DOHH2 (cell line): ENCODE measurements at regions not wholly inside any gene's neighbourhood (a gene's known extent, or its start where the extent isn't known, plus 50 kb on each side); places are given as distances from the start of the nearest gene placed in this dataset.

Source experiments
- H3F3A ChIP-seq: fragments of 200-600 bp; sonication (generic), shearing (Covaris generic); 2 replicates; pipeline ENCODE4 v1.6.0; 2016; ENCODE audit warnings: antibody characterized with exemption, mild to moderate bottlenecking; ENCODE audit not compliant: control insufficient read depth, insufficient read depth
- H3K27ac ChIP-seq: fragments of 200-600 bp; sonication (generic); 2 replicates; pipeline ENCODE4 v1.5.1; 2014; ENCODE audit warnings: low read depth, mild to moderate bottlenecking, low read length, moderate library complexity
- H3K27me3 ChIP-seq: fragments of 200-600 bp; sonication (generic); 2 replicates; pipeline ENCODE4 v1.6.1; 2014; ENCODE audit warnings: mild to moderate bottlenecking, low read length, mixed read lengths; ENCODE audit not compliant: control insufficient read depth
- H3K36me3 ChIP-seq: fragments of 200-600 bp; sonication (generic); 2 replicates; pipeline ENCODE4 v1.6.1; 2014; ENCODE audit warnings: mild to moderate bottlenecking, low read length, moderate library complexity, mixed read lengths; ENCODE audit not compliant: control insufficient read depth
- H3K4me1 ChIP-seq: fragments of 200-600 bp; sonication (generic); 2 replicates; pipeline ENCODE4 v1.6.1; 2014; ENCODE audit warnings: mild to moderate bottlenecking, low read length, mixed read lengths; ENCODE audit not compliant: control insufficient read depth
- H3K4me2 ChIP-seq: fragments of 200-600 bp; sonication (generic); 2 replicates; pipeline ENCODE4 v1.6.0; 2014; ENCODE audit warnings: mild to moderate bottlenecking, low read length, moderate library complexity
- H3K4me3 ChIP-seq: fragments of 200-600 bp; sonication (generic); 2 replicates; pipeline ENCODE4 v1.5.1; 2014; ENCODE audit warnings: mild to moderate bottlenecking, low read length, mixed read lengths
- H3K79me2 ChIP-seq: fragments of 200-600 bp; sonication (generic); 2 replicates; pipeline ENCODE4 v1.6.1; 2014; ENCODE audit warnings: mild to moderate bottlenecking, low read length, mixed read lengths; ENCODE audit not compliant: control insufficient read depth
- H3K9me2 ChIP-seq: fragments of 200-600 bp; sonication (generic); replicated peaks from 2 replicates; pipeline ENCODE4 v1.6.1; 2014; ENCODE audit warnings: mild to moderate bottlenecking, low read length, mixed read lengths; ENCODE audit not compliant: control insufficient read depth
- H3K9me3 ChIP-seq: fragments of 200-600 bp; sonication (generic); 2 replicates; pipeline ENCODE4 v1.6.1; 2014; ENCODE audit warnings: antibody characterized with exemption, low read length, mixed read lengths; ENCODE audit not compliant: control insufficient read depth, insufficient read depth
- H4K20me1 ChIP-seq: fragments of 200-600 bp; sonication (generic); 2 replicates; pipeline ENCODE4 v1.6.0; 2014; ENCODE audit warnings: low read depth, mild to moderate bottlenecking, antibody characterized with exemption, low read length, moderate library complexity; ENCODE audit not compliant: control insufficient read depth, insufficient read depth
- CTCF ChIP-seq: fragments of 200-600 bp; sonication (generic); IDR thresholded peaks from one replicate; pipeline ENCODE4 v1.5.1; 2014; ENCODE audit warnings: antibody characterized with exemption, mild to moderate bottlenecking, low read depth, low read length; ENCODE audit not compliant: poor library complexity, severe bottlenecking
- EZH2phosphoT487 ChIP-seq: fragments of 200-600 bp; sonication (generic); IDR thresholded peaks from 2 replicates; pipeline ENCODE4 v1.6.1; 2017; ENCODE audit warnings: borderline replicate concordance, mild to moderate bottlenecking, antibody characterized with exemption, low read length, moderate library complexity, mixed read lengths

- Histone ChIP-seq H3K27ac (no peak overlapping the region), H3F3A (no peaks in the 10 kb centered on the region), H3K79me2 (no peaks in the 10 kb centered on the region), H3K9me3 (no peaks in the 10 kb centered on the region), H3K27me3 (peaks cover 8% of the 10 kb centered on the region; the same call in 1 of the 2 replicates), H3K36me3 (no peaks in the 10 kb centered on the region), H3K4me3 (no peak overlapping the region), H4K20me1 (no peaks in the 10 kb centered on the region), H3K4me1 (no peaks in the 10 kb centered on the region), H3K9me2 (no peaks in the 10 kb centered on the region), H3K4me2 (no peak overlapping the region)
- TF ChIP-seq EZH2phosphoT487 = no peak
Observed at GRCh38 chr20:57910716-57911115, 200.9 kb upstream of the PMEPA1 start.

- no peak overlapping the region for H3K27ac ChIP-seq
- no peaks in the 10 kb centered on the region for H3K4me1 ChIP-seq
- no peak overlapping the region for H3K4me3 ChIP-seq
- H3F3A ChIP-seq = no peaks in the 10 kb centered on the region
- H3K9me3 ChIP-seq = no peaks in the 10 kb centered on the region
- no peak overlapping the region for H3K4me2 ChIP-seq
- no peaks in the 10 kb centered on the region for H3K9me2 ChIP-seq
- peaks cover 15% of the 10 kb centered on the region for H3K27me3 ChIP-seq
- H3K36me3 ChIP-seq = no peaks in the 10 kb centered on the region
- H4K20me1 ChIP-seq = no peaks in the 10 kb centered on the region
- TF ChIP-seq EZH2phosphoT487 (no peak), CTCF (no peak)
- H3K79me2 ChIP-seq = no peaks in the 10 kb centered on the region
Observed at GRCh38 chr20:57909763-57910331, 200.0 kb upstream of the PMEPA1 start.

- Histone ChIP-seq H3F3A (no peaks in the 10 kb centered on the region), H3K9me3 (no peaks in the 10 kb centered on the region), H3K27ac (no peak overlapping the region), H3K36me3 (no peaks in the 10 kb centered on the region), H3K4me3 (no peak overlapping the region), H3K27me3 (peaks cover 24% of the 10 kb centered on the region), H3K4me2 (no peak overlapping the region), H3K9me2 (no peaks in the 10 kb centered on the region), H3K79me2 (no peaks in the 10 kb centered on the region), H4K20me1 (no peaks in the 10 kb centered on the region), H3K4me1 (peaks cover 3% of the 10 kb centered on the region; the same call in 1 of the 2 replicates)
- TF ChIP-seq EZH2phosphoT487 = no peak
- no peak for TF ChIP-seq CTCF
Observed at GRCh38 chr20:57908704-57909630, 199.2 kb upstream of the PMEPA1 start.

- H3K27ac ChIP-seq = no peak overlapping the region
Observed at GRCh38 chr20:57908226-57908625, 198.4 kb upstream of the PMEPA1 start.

More at GRCh38 chr20:57908226-57908625, 198.4 kb upstream of the PMEPA1 start:
- TF ChIP-seq CTCF (no peak), EZH2phosphoT487 (no peak)
- H3K79me2 ChIP-seq = no peaks in the 10 kb centered on the region
- H3K9me3 ChIP-seq = no peaks in the 10 kb centered on the region
- H3K4me1 ChIP-seq = peaks cover 3% of the 10 kb centered on the region; the same call in 1 of the 2 replicates
- no peaks in the 10 kb centered on the region for H4K20me1 ChIP-seq
- peaks cover 28% of the 10 kb centered on the region for H3K27me3 ChIP-seq
- no peak overlapping the region for H3K4me3 ChIP-seq
- no peaks in the 10 kb centered on the region for H3K9me2 ChIP-seq
- H3K36me3 ChIP-seq = no peaks in the 10 kb centered on the region
- H3F3A ChIP-seq = no peaks in the 10 kb centered on the region
- H3K4me2 ChIP-seq = no peak overlapping the region
